Superior temporal gyrus (tissue), 1 donor: ENCODE measurements at regions not wholly inside any gene's neighbourhood (a gene's known extent, or its start where the extent isn't known, plus 50 kb on each side); places are given as distances from the start of the nearest gene placed in this dataset.
A peak's percentile ranks its signal among the peaks of the same experiment; 100 is the strongest.

ENCODE experiments used
- DNase-seq: peaks from one replicate; pipeline ENCODE4 v3.0.0-alpha.2; 2016; ENCODE audit errors: extremely low spot score

- no peak for DNase-seq
Observed at GRCh38 chr12:30153981-30154380, 370.2 kb upstream of the TMTC1 start.

- no peak for DNase-seq
Observed at GRCh38 chr12:30152705-30153104, 369.0 kb upstream of the TMTC1 start.

- DNase-seq: no peak
Observed at GRCh38 chr12:30151831-30152230, 368.1 kb upstream of the TMTC1 start.

DNA sequence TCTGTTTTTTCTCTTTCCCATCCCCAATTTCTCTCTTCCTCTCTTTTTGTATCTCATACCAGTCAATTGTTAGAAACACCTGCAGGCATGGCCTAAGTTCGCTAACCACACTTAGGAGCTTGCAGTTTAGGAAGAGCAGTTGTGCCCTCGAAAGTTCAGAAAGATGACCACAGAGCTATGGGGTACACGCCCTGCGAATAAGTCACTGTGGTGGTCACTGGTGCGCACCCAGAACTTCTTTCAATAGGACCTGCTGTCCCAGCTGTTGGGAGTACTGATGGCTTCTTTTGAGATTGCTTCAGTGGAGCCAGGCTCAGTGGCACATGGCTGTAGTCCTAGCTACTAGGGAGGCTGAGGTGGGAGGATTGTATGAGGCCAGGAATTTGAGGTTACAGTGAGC, 362.8 kb upstream of the TMTC1 start:
- no peak for DNase-seq

DNA sequence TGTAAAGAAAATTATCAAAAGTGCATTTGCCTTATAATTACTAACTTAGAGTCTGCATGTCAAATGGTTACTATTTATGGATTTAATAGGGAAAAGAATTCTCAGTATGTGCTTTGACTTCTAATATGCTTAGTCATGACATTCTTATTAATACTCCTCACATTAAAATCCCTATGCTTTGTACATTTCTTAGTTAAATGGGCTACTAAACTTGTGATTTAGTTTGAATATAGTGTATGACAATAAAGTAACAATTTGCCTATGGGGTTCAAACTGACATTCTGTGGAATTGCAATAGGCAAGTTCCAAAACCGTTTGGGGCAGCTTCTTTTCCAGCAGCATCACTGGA, 361.9 kb upstream of the TMTC1 start:
- DNase-seq: no peak

- DNase-seq: no peak
Observed at GRCh38 chr12:30144777-30145683, 361.3 kb upstream of the TMTC1 start.

DNA sequence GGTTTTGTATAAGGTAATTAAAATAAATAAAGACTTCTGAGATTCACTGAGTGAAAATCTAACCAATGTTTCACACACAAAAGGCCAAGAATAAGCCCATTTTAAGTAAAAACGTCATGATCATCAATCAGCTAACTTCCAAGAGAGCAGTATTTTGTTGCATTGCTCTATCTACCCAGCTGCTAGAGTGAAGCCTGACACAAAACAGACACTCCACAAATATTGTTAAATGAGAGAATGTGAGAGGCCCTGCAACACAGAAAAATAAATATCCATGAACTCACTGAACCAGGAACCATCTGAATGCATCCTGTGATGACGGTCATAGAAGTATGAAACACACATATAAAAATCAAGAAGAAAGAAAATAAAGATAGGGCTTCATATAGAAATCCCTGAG, 358.6 kb upstream of the TMTC1 start:
- DNase-seq: no peak

GRCh38 chr12:30138483-30138882, 354.7 kb upstream of the TMTC1 start:
- no peak for DNase-seq

GRCh38 chr12:30136696-30137095, 353.0 kb upstream of the TMTC1 start:
- DNase-seq: no peak

GRCh38 chr12:30135776-30136175, 352.0 kb upstream of the TMTC1 start:
- DNase-seq: no peak

GRCh38 chr12:30134229-30134628, 350.5 kb upstream of the TMTC1 start:
- no peak for DNase-seq

DNA sequence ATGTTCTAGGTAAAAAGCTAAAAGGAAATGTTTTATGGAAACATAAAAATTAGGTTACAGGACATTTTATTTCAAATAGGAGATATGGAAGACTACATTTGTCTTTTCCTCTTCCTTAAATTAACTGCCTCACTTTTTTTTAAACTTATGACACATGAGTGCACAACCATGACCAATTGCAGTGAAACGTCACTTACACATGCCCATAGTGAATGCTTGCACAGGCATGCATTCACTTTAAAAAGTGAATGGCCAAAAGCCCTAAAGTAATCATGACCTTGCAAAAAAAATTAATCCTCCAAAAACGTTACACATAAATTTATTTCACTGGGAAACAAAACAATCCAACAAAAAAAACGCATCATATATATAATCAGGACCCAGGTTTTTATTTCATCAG, 343.2 kb upstream of the TMTC1 start:
- no peak for DNase-seq

DNA sequence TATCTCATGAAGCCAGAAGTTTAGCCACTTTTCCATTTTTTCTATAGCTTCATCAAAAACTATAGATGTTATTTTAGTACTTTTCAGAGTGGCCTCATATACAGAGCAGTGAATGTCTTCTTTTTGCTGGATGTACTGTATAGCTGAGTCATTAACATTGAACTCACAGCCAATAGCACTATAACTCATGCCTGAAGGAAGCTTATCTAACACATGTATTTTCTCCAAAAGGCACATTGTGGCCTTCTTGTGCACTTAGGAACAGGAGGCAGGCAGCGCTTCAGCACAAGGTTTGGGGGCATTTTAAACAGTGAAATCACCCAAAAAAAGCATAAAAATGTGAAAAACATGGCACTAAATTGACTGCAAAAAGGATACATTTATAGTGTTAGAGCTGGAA, 336.8 kb upstream of the TMTC1 start:
- no peak for DNase-seq

- no peak for DNase-seq
Observed at GRCh38 chr12:30117483-30117882, 333.7 kb upstream of the TMTC1 start.

GRCh38 chr12:30111719-30112118, 328.0 kb upstream of the TMTC1 start:
- DNase-seq: no peak

- DNase-seq: peak; percentile 54
Observed at GRCh38 chr12:30110958-30111586, 327.3 kb upstream of the TMTC1 start.

DNA sequence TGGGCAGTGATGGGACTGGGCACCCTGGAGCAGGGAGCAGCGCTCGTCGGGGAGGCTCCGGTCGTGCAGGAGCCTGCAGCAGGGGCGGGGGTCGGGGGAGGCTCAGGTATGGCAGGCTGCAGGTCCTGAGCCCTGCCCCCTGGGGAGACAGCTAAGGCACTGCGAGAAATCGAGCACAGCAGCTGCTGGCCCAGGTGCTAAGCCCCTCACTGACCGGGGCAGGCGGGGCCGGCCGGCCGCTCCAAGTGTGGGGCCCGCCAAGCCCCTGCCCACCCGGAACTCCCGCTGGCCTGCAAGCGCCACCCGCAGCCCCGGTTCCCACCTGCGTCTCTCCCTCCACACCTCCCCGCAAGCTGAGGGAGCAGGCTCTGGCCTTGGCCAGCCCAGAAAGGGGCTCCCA, 326.8 kb upstream of the TMTC1 start:
- no peak for DNase-seq

GRCh38 chr12:30108666-30109065, 324.9 kb upstream of the TMTC1 start:
- DNase-seq: no peak

- no peak for DNase-seq
Observed at GRCh38 chr12:30106204-30106965, 322.6 kb upstream of the TMTC1 start.

GRCh38 chr12:30105505-30105904, 321.8 kb upstream of the TMTC1 start:
- DNase-seq: no peak

- no peak for DNase-seq
Observed at GRCh38 chr12:30104971-30105370, 321.2 kb upstream of the TMTC1 start.

DNA sequence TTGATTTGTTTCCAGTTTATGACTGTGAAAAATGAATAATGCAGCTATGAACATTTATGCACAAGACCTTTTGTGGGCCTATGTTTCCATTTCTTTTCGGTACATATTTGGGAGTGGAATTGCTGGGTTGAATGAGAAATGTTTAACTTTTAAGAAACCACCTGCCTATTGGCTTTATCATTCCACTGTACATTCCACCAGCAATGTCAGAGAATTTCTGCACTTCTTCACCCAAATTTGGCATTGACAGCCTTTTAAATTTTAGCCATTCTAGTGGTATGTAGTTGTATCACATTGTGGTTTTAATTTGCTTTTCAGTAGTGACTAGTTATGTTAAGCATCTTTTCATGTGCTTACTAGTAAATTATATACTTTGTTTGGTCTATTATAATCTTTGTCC, 317.0 kb upstream of the TMTC1 start:
- no peak for DNase-seq

DNA sequence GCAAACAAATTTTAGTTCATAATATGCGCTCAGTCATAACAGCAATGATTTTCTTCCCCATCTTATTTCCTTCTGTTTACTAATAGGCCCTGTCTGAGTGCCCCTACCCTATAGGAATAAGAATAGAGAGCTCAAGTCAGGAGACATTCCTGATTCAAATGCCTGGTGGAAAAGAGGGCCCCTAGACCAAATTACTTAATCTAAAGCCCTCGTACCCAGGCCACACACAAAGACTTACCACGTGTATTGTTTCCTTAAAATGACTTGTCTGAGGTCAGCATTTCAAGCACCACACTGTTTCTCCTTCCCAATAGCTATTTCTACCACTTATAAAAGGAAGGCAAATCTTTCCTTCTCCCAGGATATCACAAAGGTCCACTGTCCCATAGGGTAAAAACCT, 314.9 kb upstream of the TMTC1 start:
- no peak for DNase-seq
